ENCODE measurements at regions not wholly inside any gene's neighbourhood (a gene's known extent, or its start where the extent isn't known, plus 50 kb on each side); places are given as distances from the start of the nearest gene placed in this dataset.

DNA sequence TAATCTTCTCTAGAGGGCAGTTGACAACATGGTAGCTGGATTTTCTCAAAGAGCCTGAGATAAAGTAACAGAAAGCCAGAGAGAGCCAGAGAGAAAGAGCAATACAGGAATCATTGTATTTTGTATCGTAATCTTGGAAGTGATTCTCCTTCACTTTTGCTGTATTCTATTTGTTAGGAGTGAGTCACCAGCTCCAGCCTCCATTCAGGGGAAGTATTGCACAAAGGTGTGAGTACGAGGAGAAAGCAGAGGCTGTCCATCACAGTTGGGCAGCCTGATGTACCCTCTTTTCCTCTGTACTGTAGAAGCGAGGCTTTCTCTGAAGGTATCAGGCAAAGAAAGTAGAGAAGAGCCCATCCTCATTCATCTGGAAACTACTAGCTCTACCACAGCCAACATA is 176.8 kb downstream of the KCNS3 start:
- TF ChIP-seq, protein P1, sequence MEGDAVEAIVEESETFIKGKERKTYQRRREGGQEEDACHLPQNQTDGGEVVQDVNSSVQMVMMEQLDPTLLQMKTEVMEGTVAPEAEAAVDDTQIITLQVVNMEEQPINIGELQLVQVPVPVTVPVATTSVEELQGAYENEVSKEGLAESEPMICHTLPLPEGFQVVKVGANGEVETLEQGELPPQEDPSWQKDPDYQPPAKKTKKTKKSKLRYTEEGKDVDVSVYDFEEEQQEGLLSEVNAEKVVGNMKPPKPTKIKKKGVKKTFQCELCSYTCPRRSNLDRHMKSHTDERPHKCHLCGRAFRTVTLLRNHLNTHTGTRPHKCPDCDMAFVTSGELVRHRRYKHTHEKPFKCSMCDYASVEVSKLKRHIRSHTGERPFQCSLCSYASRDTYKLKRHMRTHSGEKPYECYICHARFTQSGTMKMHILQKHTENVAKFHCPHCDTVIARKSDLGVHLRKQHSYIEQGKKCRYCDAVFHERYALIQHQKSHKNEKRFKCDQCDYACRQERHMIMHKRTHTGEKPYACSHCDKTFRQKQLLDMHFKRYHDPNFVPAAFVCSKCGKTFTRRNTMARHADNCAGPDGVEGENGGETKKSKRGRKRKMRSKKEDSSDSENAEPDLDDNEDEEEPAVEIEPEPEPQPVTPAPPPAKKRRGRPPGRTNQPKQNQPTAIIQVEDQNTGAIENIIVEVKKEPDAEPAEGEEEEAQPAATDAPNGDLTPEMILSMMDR (IDR thresholded peaks at IDR 0.05; ENCODE audit: low read depth, low read length, poor library complexity, severe bottlenecking) = no peak
- no peak for TF ChIP-seq EZH2phosphoT487 (IDR thresholded peaks at IDR 0.05; ENCODE audit: borderline replicate concordance, low read length)
